Endodermal cell (in vitro differentiated cells): ENCODE measurements at regions not wholly inside any gene's neighbourhood (a gene's known extent, or its start where the extent isn't known, plus 50 kb on each side); places are given as distances from the start of the nearest gene placed in this dataset.

Source experiments
- DNase-seq: peaks from one replicate; pipeline ENCODE4 v3.0.0-alpha.2; 2017
- H3K27ac ChIP-seq: 2 replicates; pipeline ENCODE4 v1.5.1; 2013; ENCODE audit warnings: mild to moderate bottlenecking, low read depth, low read length, moderate library complexity
- H3K27me3 ChIP-seq: 2 replicates; pipeline ENCODE4 v1.6.1; 2013; ENCODE audit warnings: mild to moderate bottlenecking, low read length, moderate library complexity; ENCODE audit not compliant: insufficient read depth, control insufficient read depth, poor library complexity, severe bottlenecking
- H3K36me3 ChIP-seq: 2 replicates; pipeline ENCODE4 v1.7.0; 2013; ENCODE audit warnings: mild to moderate bottlenecking, low read length, moderate library complexity; ENCODE audit not compliant: control insufficient read depth, insufficient read depth
- H3K4me1 ChIP-seq: one replicate; pipeline ENCODE4 v1.7.0; 2013; ENCODE audit warnings: low read length; ENCODE audit not compliant: control insufficient read depth, insufficient read depth
- H3K4me3 ChIP-seq: 2 replicates; pipeline ENCODE4 v1.5.1; 2013; ENCODE audit warnings: mild to moderate bottlenecking, low read length, moderate library complexity
- H3K9ac ChIP-seq: 2 replicates; pipeline ENCODE4 v1.6.1; 2013; ENCODE audit warnings: mild to moderate bottlenecking, low read length, moderate library complexity; ENCODE audit not compliant: poor library complexity, severe bottlenecking; ENCODE audit errors: extremely low read depth
- H3K9me3 ChIP-seq: 2 replicates; pipeline ENCODE4 v1.6.1; 2013; ENCODE audit warnings: mild to moderate bottlenecking, low read length, moderate library complexity; ENCODE audit not compliant: control insufficient read depth
- H3K27ac Mint-ChIP-seq: 2 replicates; pipeline ENCODE4 v1.8.0; 2020; ENCODE audit warnings: mixed read lengths
- H3K27me3 Mint-ChIP-seq: 2 replicates; pipeline ENCODE4 v1.8.0; 2021; ENCODE audit warnings: mild to moderate bottlenecking, mixed read lengths; ENCODE audit not compliant: insufficient read depth
- H3K36me3 Mint-ChIP-seq: 2 replicates; pipeline ENCODE4 v1.8.0; 2020; ENCODE audit warnings: low read depth, mixed read lengths
- H3K4me1 Mint-ChIP-seq: 2 replicates; pipeline ENCODE4 v1.8.0; 2020; ENCODE audit warnings: mixed read lengths
- H3K4me3 Mint-ChIP-seq: 2 replicates; pipeline ENCODE4 v1.8.0; 2020; ENCODE audit warnings: mild to moderate bottlenecking, moderate library complexity, mixed read lengths
- H3K9me3 Mint-ChIP-seq: 2 replicates; pipeline ENCODE4 v1.8.0; 2020; ENCODE audit warnings: mild to moderate bottlenecking, mixed read lengths
- WGBS, 2 experiments: methylation state at CpG; one replicate each; pipeline versions ENCODE4 v1.1.5 to v1.1.7; 2013; ENCODE audit warnings: missing lambda C conversion rate in 2 of 2, mixed read lengths in 1 of 2; ENCODE audit not compliant: insufficient coverage in 1 of 2, insufficient read length in 1 of 2; 5-methylcytosine and 5-hydroxymethylcytosine counted together
- TF ChIP-seq, protein P1 (sequence below): fragments of 200-600 bp; sonication (generic); conservative IDR thresholded peaks from 2 replicates; pipeline ENCODE4 v1.5.0; 2021; ENCODE audit warnings: antibody characterized with exemption, mild to moderate bottlenecking

DNA sequence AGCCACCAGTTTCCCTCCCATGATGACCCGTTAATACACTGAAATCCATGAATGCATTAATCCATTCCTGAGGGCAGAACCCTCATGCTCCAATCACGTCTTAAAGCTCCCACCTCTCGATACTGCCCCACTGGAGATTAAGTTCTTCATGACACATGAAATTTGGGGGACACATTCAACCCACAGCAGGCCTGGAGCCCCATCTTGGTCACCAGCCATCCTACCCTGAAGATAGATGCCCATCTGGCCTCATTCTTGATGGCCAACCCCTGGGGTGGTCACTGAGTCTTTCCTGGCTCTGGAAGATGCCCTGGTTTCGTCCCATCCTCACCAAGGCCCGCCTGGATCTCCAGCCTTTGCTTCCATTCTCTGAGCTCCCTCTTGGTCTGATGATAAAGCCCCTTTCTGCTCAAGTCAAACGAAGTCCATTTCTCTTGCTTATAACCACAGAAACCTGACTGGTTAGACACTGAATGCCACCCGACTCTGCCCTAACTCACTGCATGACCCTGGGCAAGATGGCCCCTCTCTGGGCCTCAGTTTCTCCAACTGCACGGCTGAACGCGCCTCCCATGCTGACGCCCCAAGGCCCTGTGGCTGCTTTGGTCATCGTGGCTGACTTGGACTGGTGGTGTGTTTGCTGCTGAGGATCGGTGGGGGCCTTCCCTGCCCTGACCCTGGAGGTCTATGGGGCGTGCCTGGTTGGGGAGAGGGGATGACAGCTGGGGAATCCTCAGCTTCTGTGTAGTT lies 138.4 kb upstream of the IER5L start:
- peaks cover 2% of the 10 kb centered on the region for H3K4me1 Mint-ChIP-seq
- no peak overlapping the region for H3K4me3 Mint-ChIP-seq
- 85 to 91% methylated on average over 13 to 14 of the region's 14 CpGs for WGBS, 2 experiments
- no peaks in the 10 kb centered on the region for H3K9me3 Mint-ChIP-seq
- H3K4me3 ChIP-seq = no peak overlapping the region
- no peaks in the 10 kb centered on the region for H3K36me3 ChIP-seq
- H3K27me3 ChIP-seq = no peaks in the 10 kb centered on the region
- no peak overlapping the region for H3K27ac ChIP-seq
- peaks cover 1% of the 10 kb centered on the region for H3K27me3 Mint-ChIP-seq
- H3K9ac ChIP-seq = no peak overlapping the region
- no peak overlapping the region for H3K27ac Mint-ChIP-seq
- H3K4me1 ChIP-seq = no peaks in the 10 kb centered on the region
- no peak for DNase-seq
- TF ChIP-seq, protein P1, sequence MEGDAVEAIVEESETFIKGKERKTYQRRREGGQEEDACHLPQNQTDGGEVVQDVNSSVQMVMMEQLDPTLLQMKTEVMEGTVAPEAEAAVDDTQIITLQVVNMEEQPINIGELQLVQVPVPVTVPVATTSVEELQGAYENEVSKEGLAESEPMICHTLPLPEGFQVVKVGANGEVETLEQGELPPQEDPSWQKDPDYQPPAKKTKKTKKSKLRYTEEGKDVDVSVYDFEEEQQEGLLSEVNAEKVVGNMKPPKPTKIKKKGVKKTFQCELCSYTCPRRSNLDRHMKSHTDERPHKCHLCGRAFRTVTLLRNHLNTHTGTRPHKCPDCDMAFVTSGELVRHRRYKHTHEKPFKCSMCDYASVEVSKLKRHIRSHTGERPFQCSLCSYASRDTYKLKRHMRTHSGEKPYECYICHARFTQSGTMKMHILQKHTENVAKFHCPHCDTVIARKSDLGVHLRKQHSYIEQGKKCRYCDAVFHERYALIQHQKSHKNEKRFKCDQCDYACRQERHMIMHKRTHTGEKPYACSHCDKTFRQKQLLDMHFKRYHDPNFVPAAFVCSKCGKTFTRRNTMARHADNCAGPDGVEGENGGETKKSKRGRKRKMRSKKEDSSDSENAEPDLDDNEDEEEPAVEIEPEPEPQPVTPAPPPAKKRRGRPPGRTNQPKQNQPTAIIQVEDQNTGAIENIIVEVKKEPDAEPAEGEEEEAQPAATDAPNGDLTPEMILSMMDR = no peak
- H3K36me3 Mint-ChIP-seq = no peaks in the 10 kb centered on the region
- no peaks in the 10 kb centered on the region for H3K9me3 ChIP-seq

DNA sequence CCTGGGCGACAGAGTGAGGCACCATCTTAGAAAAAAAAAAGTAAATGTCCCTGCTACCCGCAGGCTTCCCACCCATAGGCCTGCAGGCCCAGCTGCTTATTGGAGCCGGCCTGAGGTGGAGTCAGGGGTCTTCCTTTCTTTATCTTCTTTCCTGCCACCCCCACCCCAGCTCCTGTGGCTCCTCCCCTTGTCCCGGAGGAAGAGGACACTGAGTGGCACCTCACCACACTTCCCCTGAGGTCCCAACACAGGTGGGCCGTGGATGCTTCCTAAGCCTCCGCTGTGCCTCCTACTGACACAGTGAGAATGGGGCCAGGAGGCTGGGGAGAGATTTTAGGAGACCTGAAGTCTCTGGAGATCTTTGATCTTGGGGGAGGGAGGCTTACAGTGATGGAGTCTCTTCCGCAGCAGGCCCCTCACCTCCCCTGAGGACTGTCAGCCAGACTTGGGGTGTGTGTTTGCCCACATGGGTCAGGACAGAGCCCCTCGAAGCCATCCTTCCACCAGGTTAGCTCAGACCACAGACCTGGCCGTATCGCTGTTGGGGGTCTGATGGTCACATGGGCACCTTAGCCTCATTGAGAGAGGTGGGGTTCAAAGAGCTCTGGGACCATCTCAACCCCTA lies 135.4 kb upstream of the IER5L start:
- peak; percentile 38 for DNase-seq
- H3K27me3 Mint-ChIP-seq = peaks cover 5% of the 10 kb centered on the region

DNA sequence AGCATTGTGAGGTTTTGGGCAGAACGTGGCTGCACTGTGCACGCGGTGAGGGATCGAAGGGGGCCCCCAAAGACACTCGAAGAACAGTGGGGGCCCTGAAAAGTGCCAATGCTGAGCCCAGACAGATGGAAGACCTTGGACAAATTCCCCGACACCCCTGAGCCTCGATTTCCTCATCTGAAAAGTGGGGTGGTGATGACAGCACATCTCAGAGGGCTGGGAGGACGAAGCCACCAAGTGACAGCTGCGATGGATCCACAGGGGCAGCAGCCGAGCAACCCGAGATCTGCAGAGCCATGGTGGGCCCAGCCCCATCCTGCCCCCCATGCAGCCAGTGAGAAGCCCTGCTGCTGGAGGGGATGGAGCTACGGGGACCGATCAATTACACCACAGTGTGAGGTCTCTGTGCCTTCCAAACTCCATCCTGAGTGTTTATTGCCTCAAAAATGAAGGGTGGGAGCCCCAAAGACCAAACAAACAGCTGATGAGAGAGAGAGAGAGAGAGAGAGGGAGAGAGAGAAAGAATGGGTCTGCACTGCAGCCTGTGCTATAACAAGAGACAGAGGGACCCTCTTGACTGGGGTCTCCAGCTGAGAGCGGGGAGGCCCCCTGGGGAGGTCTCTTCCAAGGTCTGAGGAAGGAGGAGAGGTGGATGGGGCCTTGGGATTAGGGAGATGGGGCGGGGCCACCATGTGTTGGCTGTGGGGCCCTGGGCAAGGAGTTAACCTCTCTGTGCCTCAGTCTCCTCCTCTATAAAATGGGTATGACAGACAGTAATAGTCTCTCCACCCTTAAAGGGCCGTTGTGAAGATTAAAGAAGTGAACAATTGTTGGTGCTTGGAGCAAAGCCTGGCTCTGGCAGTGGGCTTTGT lies 134.4 kb upstream of the IER5L start:
- H3K4me1 ChIP-seq = no peaks in the 10 kb centered on the region
- no peaks in the 10 kb centered on the region for H3K36me3 ChIP-seq
- Mint-ChIP-seq H3K4me1 (peaks cover under 1% of the 10 kb centered on the region), H3K4me3 (no peak overlapping the region), H3K27ac (no peak overlapping the region), H3K36me3 (no peaks in the 10 kb centered on the region), H3K27me3 (peaks cover 5% of the 10 kb centered on the region), H3K9me3 (peaks cover 6% of the 10 kb centered on the region)
- no peak overlapping the region for H3K4me3 ChIP-seq
- no peaks in the 10 kb centered on the region for H3K9me3 ChIP-seq
- no peak overlapping the region for H3K27ac ChIP-seq
- H3K27me3 ChIP-seq = no peaks in the 10 kb centered on the region
- H3K9ac ChIP-seq = no peak overlapping the region
- WGBS, 2 experiments = 87% methylated on average over 10 to 16 of the region's 16 CpGs
- TF ChIP-seq, protein P1 = no peak
- no peak for DNase-seq

More for the DNA sequence above, 135.4 kb upstream of the IER5L start:
- H3K9me3 Mint-ChIP-seq = peaks cover 6% of the 10 kb centered on the region
- no peak overlapping the region for H3K27ac ChIP-seq
- no peaks in the 10 kb centered on the region for H3K27me3 ChIP-seq
- no peak overlapping the region for H3K4me3 Mint-ChIP-seq
- H3K36me3 Mint-ChIP-seq = no peaks in the 10 kb centered on the region
- no peaks in the 10 kb centered on the region for H3K9me3 ChIP-seq
- WGBS, 2 experiments = 87 to 90% methylated on average over 7 to 10 of the region's 10 CpGs
- H3K9ac ChIP-seq = no peak overlapping the region
- H3K27ac Mint-ChIP-seq = no peak overlapping the region
- no peaks in the 10 kb centered on the region for H3K36me3 ChIP-seq
- H3K4me1 Mint-ChIP-seq = no peaks in the 10 kb centered on the region
- H3K4me1 ChIP-seq = no peaks in the 10 kb centered on the region
- no peak overlapping the region for H3K4me3 ChIP-seq
- TF ChIP-seq, protein P1 = no peak
